HepG2 (cell line): ENCODE measurements at regions not wholly inside any gene's neighbourhood (a gene's known extent, or its start where the extent isn't known, plus 50 kb on each side); places are given as distances from the start of the nearest gene placed in this dataset.

Experiments
- CC2D1A ChIP-seq: sonication (generic); formaldehyde crosslinking; IDR thresholded peaks from 2 replicates; pipeline ENCODE4 v1.8.1; 2023; ENCODE audit warnings: mild to moderate bottlenecking, missing genetic modification reagents
- DR1 ChIP-seq: sonication (generic); formaldehyde crosslinking; IDR thresholded peaks from 2 replicates; pipeline ENCODE4 v1.8.0; 2021; ENCODE audit warnings: mild to moderate bottlenecking, missing genetic modification reagents, inconsistent platforms
- ELF3 ChIP-seq: IDR thresholded peaks from 2 replicates; pipeline ENCODE4 v1.6.1; 2016; ENCODE audit warnings: missing genetic modification reagents, missing compliant biosample characterization
- FLYWCH1 ChIP-seq: sonication (generic); formaldehyde crosslinking; IDR thresholded peaks from 2 replicates; pipeline ENCODE4 v1.8.1; 2023; ENCODE audit warnings: mild to moderate bottlenecking, missing genetic modification reagents
- FOXK2 ChIP-seq: fragments of 450-650 bp; IDR thresholded peaks from 2 replicates; pipeline ENCODE4 v1.6.1; 2016
- FOXO4 ChIP-seq: sonication (generic); formaldehyde crosslinking; conservative IDR thresholded peaks from 2 replicates; pipeline ENCODE4 v1.8.1; 2023; ENCODE audit warnings: missing genetic modification reagents
- HIVEP1 ChIP-seq: sonication (generic); formaldehyde crosslinking; IDR thresholded peaks from 2 replicates; pipeline ENCODE4 v1.4.0; 2020; ENCODE audit warnings: mild to moderate bottlenecking, missing genetic modification reagents
- HNRNPK ChIP-seq: fragments of 200-400 bp; formaldehyde crosslinking; IDR thresholded peaks from 2 replicates; pipeline ENCODE4 v1.6.1; 2018; ENCODE audit warnings: low read length, low read depth, moderate library complexity, mild to moderate bottlenecking; ENCODE audit not compliant: poor library complexity, severe bottlenecking
- IRF1 ChIP-seq: sonication (generic); formaldehyde crosslinking; IDR thresholded peaks from 2 replicates; pipeline ENCODE4 v1.4.0; 2020; ENCODE audit warnings: low read depth, mild to moderate bottlenecking, missing genetic modification reagents
- LBX2 ChIP-seq: sonication (generic); formaldehyde crosslinking; IDR thresholded peaks from 2 replicates; pipeline ENCODE4 v1.5.0; 2020; ENCODE audit warnings: missing genetic modification reagents, mild to moderate bottlenecking, borderline replicate concordance
- MXD1 ChIP-seq: sonication (generic); formaldehyde crosslinking; IDR thresholded peaks from 2 replicates; pipeline ENCODE4 v1.4.0; 2020; ENCODE audit warnings: mild to moderate bottlenecking, missing genetic modification reagents
- TRAFD1 ChIP-seq: sonication (generic); formaldehyde crosslinking; IDR thresholded peaks from 2 replicates; pipeline ENCODE4 v1.5.1; 2020; ENCODE audit warnings: missing genetic modification reagents, mild to moderate bottlenecking, borderline replicate concordance
- ZBTB46 ChIP-seq: sonication (generic); formaldehyde crosslinking; IDR thresholded peaks from 2 replicates; pipeline ENCODE4 v1.4.0; 2020; ENCODE audit warnings: mild to moderate bottlenecking, missing genetic modification reagents, borderline replicate concordance
- ZFP37 ChIP-seq: sonication (generic); formaldehyde crosslinking; IDR thresholded peaks from 2 replicates; pipeline ENCODE4 v1.4.0; 2020; ENCODE audit warnings: missing genetic modification reagents, borderline replicate concordance
- ZNF382 ChIP-seq: sonication (generic); formaldehyde crosslinking; IDR thresholded peaks from 2 replicates; pipeline ENCODE4 v1.5.0; 2020; ENCODE audit warnings: missing genetic modification reagents, mild to moderate bottlenecking, borderline replicate concordance
- ZNF503 ChIP-seq: sonication (generic); formaldehyde crosslinking; IDR thresholded peaks from 2 replicates; pipeline ENCODE4 v1.4.0; 2020; ENCODE audit warnings: missing genetic modification reagents
- ZNF7 ChIP-seq: IDR thresholded peaks from 2 replicates; pipeline ENCODE4 v1.6.1; 2016; ENCODE audit warnings: missing biosample characterization, missing genetic modification reagents
- ZNF703 ChIP-seq: sonication (generic); formaldehyde crosslinking; IDR thresholded peaks from 2 replicates; pipeline ENCODE4 v1.5.1; 2020; ENCODE audit warnings: missing genetic modification reagents, mild to moderate bottlenecking, moderate library complexity, borderline replicate concordance
- ZNF777 ChIP-seq: sonication (generic); formaldehyde crosslinking; IDR thresholded peaks from 2 replicates; pipeline ENCODE4 v1.4.0; 2020; ENCODE audit warnings: missing genetic modification reagents

- TF ChIP-seq MXD1 (CRISPR knock-in tag) (peak; percentile 37; the same call in 1 of the 2 replicates), HNRNPK (no peak), FOXO4 (no peak), ZNF703 (no peak), FOXK2 (no peak), LBX2 (CRISPR knock-in tag) (no peak), ZNF777 (CRISPR knock-in tag) (no peak; the same call in 1 of the 2 replicates), DR1 (CRISPR knock-in tag) (no peak), ZBTB46 (CRISPR knock-in tag) (no peak), ZFP37 (CRISPR knock-in tag) (no peak), FLYWCH1 (CRISPR knock-in tag) (no peak), TRAFD1 (no peak), IRF1 (no peak), ZNF503 (CRISPR knock-in tag) (no peak; the same call in 1 of the 2 replicates), ZNF382 (CRISPR knock-in tag) (no peak), CC2D1A (CRISPR knock-in tag) (no peak), ELF3 (peak; percentile 78), ZNF7 (CRISPR knock-in tag) (no peak), HIVEP1 (no peak)
Observed at GRCh38 chr9:129413537-129414376, 207.1 kb downstream of the C9orf50 start (continued).
